ENCODE measurements at regions not wholly inside any gene's neighbourhood (a gene's known extent, or its start where the extent isn't known, plus 50 kb on each side); places are given as distances from the start of the nearest gene placed in this dataset.
"Not testable (repeated sequence)": the region's sequence is repeated elsewhere in the genome, so short reads cannot be mapped to it uniquely, and the experiment has no call there.

DNA sequence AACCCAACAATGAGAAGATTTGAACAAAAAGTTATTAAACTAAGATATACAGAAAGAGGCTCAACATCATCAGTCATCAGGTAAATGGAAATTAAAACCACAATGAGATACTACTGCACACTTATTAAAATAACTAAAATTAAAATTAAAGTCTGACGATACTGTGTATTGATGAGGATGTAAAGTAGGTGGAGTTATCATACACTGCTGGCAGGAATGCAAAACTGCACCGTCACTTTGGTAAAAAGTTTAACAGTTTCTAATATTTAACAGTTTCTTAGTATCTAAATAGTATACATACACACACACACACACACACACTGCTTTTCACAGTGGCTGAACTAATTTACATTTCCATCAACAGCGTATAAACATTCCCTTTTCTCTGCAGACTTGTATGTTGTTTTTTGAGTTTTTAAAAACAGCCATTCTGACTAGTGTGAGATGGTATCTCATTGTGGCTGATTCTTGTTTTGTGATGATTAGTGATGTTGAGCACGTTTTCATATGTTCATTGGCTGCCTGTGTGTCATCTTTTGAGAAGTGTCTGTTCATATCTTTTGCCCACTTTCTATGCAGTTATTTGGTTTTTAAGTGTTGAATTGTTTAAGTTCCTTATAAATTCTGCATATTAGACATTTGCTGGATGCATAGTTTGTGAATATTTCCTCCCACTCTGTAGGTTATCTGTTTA lies 726.9 kb upstream of the CHAC2 start:
- intact Hi-C loops (cut with micrococcal nuclease) = no loop called here

DNA sequence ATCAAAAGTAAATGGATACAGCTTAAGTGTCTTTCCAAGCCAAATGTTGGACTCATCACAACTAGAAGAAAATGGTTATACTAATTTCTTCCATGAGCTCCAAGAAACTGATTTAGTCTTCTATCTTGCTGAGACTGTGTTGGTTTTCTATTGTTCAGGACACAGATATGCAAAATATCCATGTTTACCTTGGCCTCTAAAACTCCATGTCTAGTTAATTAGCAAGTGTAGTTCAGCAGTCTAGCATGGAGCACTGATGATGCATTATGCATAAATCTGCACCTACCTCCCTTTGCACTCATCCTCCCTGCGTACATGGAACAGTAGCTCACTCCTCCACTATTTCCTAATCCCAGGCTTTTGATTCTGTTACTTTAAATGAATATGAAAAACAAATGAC lies 731.4 kb upstream of the CHAC2 start:
- intact Hi-C loops (cut with micrococcal nuclease) = no loop called here

DNA sequence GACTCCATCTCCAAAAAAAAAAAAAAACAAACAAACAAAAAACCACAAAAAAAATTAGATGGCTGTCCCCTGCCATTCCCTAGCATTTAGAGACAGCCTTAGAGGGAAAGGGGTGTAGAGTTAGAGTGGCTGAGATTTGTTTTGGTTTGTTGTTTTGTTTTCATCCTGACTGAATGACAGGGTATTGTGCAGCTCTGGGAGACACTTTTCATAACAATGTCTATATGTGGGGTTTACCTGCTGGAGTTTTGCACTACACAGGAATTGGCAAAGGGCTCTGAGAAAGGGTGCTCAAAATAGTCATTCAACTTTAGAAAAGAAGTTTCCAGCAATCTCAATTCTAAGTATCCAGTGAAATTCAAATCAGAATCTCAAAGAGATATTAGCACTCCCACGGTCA lies 732.5 kb upstream of the CHAC2 start:
- intact Hi-C loops (cut with micrococcal nuclease) = no loop called here

DNA sequence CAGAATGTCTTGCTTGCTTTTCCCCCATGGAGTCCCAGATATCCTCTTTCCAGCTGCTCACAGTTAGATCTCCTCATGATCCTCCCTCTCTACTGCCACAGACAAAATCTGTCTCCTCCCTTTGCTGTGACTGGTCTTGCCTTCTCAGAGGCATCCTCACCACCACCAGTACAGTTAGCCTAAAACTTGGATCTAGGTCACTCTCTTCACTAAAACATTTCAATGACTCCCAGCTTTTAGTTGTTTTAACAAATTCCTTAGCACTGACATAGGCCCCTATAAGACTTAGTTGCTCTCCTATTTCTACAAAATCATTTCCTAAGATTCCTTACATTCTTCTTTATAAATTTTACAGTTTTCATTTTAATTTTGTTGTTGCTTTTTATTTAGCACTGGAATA lies 734.2 kb upstream of the CHAC2 start:
- intact Hi-C loops (cut with micrococcal nuclease) = no loop called here

DNA sequence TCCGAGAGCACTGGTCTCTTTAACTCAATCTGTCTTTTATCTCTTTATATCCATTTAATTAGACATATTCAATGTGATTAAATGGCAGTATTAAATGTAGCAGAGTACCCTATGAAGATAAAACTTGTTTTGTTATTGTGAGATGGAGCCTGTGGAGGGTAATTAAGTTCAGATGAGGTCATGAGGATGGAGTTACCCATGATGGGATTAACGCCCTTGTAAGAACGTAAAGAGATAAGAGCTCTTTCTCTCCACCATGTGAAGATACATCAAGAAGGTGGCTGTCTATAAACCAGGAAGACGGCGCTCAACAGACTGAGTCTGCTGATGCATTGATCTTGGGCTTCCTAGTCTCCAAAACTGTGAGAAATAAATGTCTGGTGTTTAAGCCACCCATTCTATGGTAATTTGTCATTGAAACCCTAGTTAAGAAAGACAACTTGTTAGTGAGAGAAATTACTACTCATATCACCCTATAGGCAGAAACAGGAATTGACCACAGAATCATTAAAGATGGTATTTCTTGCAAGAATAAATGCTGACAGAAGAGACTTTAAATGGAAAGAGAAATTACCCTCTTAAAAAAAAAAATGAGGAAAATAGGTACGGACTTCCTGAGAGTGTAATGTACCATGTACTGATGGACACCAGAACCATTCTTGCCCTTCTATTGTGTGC lies 738.7 kb upstream of the CHAC2 start:
- intact Hi-C loops (cut with micrococcal nuclease) = no loop called here

DNA sequence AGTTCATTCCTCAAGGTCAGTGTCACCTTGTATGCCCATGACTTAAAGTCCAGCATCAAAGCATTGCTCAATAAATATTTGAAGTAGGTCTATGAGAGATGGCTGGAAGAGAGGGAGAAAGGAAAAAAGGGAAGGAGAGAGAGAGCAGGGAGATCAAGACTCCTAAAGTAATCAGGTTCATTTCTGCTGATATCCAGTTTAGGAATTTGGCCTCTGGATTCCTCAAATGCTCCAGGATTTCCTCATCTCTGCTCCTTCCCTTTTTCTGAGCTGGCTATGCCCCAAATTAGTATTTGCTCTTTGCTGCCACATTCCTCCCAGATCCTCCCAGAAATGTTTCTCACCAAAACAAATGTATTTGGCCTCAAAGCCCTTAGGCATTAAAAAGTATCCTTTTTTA lies 739.4 kb upstream of the CHAC2 start:
- intact Hi-C loops (cut with micrococcal nuclease) = no loop called here

DNA sequence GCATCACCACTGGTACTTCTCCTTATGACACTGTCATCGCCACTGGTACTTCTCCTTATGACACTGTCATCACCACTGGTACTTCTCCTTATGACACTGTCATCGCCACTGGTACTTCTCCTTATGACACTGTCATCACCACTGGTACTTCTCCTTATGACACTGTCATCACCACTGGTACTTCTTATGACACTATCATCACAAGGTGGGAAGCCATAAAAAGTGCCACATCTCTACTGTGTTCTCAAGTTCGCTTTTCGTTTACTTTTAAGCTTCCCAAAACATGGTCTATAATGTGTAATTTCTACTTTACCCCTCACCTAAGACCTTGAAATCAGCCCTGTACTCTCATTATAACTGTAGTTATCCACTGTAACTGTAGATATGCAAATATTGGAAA lies 745.4 kb upstream of the CHAC2 start:
- intact Hi-C loops (cut with micrococcal nuclease) = not testable (repeated sequence)

DNA sequence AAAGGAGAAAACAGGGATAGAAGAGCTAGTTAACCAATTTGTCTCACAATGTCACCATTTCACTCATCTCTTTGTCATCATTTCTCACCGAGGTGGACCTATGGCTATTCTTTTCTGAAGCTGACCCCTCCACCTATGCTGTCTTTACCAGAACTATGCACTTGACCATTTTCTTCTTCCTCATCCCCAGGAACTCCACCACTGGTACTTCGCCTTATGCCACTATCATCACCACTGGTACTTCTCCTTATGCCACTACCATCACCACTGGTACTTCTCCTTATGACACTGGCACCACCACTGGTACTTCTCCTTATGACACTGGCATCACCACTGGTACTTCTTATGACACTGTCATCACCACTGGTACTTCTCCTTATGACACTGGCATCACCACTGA lies 745.8 kb upstream of the CHAC2 start:
- intact Hi-C loops (cut with micrococcal nuclease) = no loop called here

DNA sequence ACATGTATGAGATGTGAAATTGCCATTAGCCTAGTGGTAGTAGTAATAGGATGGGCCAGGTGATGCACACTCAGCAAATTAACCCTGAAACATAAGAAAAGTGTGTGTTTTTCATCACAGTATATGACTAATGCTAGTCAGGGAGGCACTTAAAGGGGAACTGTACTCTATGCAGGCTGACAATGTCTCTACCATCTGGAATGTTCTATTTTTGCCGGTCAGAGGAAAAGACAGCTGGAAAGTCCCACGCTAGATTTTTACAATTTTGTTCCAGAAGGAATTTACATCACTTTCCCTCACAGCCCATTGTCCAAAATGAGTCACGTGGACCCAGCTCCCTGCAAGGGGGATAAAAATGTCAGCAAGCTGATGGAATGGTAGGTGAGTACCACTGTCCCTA lies 746.3 kb upstream of the CHAC2 start:
- intact Hi-C loops (cut with micrococcal nuclease) = no loop called here

DNA sequence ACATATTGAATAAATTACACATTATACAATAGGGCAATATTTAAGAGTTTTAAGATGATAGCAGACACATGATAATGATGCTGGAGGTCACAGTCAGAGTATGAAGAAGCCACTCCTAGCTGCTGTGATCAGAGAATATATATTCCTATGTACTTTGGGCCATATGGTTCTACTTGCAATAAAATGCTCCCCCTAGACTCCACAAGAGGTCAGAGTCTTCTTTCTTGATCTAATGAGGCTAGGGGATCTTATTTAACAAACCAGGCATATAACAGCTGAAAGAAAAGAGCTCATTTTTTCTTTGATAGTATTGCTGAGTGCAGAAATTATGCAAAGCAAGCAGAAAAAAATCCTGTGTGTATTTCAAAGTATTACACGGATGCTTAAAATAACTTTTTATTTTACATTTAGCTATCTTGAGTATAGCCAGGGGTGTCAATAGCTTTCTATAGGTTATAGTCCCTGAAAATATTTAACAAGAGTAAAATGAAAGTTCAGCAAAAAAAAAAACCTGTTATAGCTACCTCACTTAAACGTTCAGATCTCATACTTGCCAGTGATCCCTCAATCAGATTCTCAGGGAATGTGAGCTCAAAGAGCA lies 748.7 kb upstream of the CHAC2 start:
- intact Hi-C loops (cut with micrococcal nuclease) = no loop called here

DNA sequence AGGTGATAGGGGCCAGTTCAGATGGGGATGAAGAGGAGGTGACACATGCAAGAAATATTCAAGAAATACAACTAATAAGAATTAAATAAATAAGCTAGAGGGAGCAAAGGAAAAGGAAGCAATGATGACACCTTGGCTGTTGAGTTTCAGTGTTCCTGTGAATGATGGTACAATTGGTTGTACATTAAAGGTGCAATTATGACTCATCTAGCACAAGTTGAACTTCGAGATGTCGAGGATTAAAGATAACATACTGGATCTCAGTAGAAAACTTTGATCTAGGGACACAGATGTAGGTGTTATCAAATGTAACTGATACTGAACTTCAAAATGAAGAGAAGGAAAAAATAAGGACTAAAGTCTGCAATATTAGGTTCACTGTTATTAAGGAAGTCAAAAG lies 760.6 kb upstream of the CHAC2 start:
- intact Hi-C loops (cut with micrococcal nuclease) = no loop called here

DNA sequence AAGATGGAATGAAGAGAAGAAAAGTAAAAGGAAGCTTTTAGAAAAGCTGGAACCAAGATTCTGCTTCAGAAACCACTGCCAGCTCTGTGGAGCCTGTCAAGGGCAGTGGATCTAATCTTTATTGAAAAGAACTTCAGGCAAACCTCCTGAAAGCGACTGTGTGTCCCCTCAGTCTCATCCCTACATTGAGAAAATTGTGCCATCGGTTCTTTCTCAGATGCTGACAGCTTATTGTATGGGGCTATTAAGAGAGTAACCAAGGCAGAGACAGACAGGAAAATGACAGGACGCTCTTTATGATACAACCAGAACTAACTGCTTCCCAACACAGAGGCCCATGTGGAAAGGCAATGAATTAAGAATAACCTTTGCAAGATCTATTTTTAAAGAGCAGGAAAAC lies 763.2 kb upstream of the CHAC2 start:
- intact Hi-C loops (cut with micrococcal nuclease) = no loop called here

DNA sequence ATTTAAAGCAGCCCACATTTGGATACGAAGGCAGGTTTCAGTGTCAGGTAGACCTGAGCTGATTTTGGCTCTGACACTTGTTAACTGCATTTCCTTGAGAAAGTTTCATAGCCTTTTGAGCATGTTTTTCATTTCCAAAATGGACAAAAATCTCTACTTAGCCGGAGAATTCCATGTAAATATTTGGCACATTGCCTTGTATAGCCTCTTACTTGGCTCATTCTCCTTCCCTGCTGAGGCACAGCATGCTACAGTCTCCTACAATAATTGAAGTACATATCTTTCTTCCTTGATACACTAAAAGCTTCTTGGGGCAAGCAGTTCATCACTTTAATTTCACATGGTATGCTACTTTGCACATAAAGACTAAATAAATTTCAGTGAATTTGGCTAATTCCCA lies 772.2 kb upstream of the CHAC2 start:
- intact Hi-C loops (cut with micrococcal nuclease) = no loop called here

DNA sequence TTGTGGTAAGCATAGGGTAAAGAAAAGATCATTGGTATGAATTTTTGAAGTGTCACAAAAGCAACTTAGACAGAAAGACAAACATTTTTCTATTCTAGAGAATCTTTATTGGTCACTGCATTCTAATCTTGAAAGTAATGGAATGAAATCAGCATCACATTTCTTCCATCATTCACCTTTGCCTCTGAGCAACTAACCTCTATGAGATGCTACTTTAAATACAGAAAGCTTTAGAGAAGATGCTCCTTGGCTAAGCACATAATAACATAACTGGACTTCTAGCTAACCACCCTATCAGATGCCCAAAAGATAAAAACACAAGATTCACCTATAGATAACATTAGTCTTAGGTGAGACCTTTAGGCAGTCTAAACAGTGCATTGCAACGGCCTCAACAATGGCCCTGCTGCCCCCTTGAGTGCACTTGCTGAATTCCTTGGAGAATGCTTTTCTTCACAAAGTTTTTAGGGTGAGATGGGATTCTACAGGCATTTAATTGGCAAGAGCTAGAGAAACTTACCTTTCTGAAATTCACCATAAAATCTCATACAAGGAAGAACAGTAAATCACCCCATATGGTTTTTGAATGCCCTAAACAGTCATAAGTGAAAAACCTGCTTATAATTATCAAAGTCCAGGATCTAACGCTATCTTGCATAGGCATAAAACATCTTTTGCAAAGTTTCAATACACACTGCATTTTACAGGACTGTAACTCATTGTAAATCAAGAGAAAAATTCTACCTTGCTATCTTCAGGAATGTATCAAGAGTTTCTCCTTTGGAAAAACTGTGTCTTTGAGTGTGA lies 791.3 kb upstream of the CHAC2 start:
- intact Hi-C loops (cut with micrococcal nuclease) = no loop called here

DNA sequence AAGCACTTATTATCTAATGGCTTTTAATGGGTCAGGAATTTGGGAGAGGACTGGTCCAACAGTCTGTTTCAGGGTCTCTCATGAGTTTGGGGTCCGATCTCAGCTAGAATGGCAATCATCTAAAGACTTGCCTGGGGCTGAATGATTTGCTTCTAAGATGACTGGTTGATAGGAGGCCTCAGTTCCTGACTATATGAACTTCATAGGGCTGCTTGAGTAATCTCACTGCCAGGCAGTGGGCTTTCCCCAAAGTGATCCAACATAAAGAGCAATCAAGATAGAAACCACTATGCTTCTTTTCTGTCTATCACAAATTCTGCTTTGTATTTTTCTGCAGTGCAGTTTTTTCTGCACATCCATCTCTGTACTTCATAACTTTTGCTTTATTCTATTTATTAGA lies 793.5 kb upstream of the CHAC2 start:
- intact Hi-C loops (cut with micrococcal nuclease) = no loop called here

DNA sequence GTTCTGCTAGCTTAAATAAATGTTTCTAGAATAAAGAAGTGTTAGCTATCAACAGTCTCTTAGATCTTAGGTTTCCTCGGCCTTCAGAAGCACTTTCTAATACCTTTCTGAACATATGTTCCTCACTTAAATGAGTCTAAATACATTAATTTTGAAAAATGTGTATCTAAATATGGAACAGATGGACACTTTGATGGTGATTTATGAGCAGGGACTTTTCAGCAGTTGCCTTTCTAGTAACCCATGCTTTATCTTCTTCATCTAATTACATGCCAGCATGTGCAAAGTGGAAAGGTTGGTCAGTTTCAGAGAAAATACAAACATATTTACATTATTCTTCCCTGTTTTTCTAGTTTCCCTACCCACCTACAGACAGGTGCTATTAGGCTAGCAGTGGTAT lies 797.0 kb upstream of the CHAC2 start:
- intact Hi-C loops (cut with micrococcal nuclease) = no loop called here

DNA sequence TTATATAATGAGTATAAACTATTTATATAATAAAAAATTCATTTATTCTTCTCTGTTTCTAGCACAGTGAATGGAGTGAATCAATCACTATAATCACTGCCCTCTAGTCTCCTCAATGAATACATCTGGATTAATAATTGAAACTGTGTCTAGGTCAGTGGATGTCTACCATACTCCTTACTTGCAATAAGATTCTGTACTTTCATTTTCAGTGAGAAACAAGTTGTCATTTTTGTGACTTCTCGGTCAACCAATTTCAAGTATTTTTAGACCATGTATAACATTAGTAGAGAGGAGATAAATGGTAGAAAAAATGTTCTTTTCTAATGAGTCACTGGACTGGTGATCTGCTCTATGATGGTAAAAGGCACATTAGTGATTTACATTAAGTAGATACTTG lies 799.6 kb upstream of the CHAC2 start:
- intact Hi-C loops (cut with micrococcal nuclease) = no loop called here

DNA sequence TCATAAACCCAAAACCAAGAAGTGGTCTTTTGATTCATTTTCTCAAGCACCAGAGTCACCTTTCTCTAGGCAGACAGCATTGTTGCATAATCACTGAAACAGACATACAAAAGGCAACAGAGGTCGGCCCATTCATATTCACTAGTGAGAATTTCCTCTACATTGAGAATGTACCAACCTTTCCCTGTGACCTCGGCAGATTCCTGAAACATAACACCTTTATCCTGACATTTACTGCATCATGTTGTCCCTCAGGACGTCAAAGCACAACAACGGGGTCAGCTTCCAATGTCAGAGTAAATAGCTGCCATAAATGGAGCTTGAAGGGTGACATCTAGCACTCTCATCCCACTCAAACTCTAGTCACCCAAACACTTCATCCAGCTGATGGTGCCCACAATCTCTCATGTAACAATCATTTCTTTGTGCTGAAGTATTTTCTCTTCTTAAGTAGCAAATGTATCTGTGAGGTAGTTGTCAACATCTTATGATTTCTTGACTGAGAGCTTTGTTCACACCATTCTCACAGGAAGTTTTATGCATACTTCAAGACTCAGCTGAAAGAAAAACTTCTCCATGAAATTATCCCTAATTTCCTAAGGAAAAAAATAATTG lies 802.6 kb upstream of the CHAC2 start:
- intact Hi-C loops (cut with micrococcal nuclease) = no loop called here

DNA sequence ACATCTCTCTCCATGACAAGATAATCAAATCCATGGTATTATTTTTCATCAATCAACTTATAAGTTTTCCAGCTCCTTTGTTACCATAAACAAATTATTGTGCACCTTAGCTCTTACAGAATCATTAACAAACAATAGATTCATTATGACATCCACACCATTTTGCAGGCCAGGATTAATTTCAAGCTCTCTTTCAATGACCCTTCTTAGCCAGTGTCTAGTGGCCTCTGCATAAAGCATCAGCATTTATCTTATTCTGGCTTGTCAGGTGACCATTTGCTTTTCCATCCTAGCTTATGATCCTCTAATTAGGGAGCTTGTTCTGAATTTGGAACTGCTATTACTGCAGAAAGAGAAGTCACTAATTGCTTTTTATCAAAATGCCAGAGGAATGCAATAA lies 806.2 kb upstream of the CHAC2 start:
- intact Hi-C loops (cut with micrococcal nuclease) = no loop called here

DNA sequence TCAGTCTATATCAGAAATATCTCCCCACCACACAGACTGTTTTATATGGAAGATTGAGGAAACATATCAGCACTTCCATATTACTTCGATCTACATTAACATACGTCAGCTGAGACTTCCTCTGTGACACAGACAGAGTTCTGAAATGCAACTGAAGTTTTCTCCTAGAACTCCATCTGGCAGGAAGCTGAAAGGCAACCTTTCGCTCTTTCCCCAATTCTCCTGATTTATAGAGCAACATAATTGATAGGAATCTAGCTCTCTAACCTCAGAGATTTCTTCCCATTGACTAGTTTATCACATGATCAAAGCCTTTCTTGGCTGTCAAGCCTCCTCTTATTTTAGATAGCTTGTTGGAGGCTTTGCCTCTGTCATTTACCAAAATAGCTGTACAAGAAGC lies 806.7 kb upstream of the CHAC2 start:
- intact Hi-C loops (cut with micrococcal nuclease) = no loop called here

DNA sequence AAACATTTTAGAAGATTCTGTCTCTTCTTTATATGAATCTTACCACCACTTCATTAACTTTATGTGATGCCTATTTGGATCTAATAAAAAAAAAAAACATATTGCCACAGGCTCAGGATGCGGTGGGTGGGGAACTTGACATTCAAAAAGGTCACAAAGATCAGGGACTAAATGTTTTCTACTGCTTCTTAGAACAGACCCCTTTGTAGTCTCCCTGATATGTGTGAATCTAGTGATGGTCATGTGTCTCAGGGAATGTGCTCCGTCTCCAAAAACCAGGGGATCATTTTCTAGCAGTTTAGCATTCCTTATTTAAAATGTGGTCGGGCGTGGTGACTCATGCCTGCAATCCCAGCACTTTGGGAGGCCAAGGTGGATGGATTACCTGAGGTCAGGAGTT lies 807.8 kb upstream of the CHAC2 start:
- intact Hi-C loops (cut with micrococcal nuclease) = no loop called here

DNA sequence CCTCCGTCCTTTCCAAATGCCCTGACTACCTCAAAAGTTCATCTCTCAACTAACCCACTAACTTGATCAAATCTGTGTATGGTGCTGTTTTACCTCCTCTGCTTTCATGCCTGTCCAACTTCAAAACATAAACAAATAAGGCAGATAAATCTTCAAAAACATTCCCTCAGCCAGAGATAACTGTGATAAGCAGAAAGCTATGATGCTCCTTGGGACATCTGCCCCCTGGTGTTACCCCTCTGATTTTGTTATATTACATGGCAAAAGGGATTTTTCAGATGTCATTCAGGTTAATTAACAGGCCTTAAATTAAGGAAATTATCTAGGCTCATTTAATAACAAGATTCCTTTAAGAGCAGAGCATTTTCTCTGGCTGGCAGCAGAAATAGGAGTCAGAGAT lies 810.8 kb upstream of the CHAC2 start:
- intact Hi-C loops (cut with micrococcal nuclease) = no loop called here

Measured in T-helper 2 cell treated with Interferon-gamma antibody and Interleukin-4, amounts not matched to agents 100 ng/mL and 5 ng/mL, for 36 hours (primary cell).